IMR-90 (cell line): ENCODE measurements at regions not wholly inside any gene's neighbourhood (a gene's known extent, or its start where the extent isn't known, plus 50 kb on each side); places are given as distances from the start of the nearest gene placed in this dataset.
A peak's percentile ranks its signal among the peaks of the same experiment; 100 is the strongest.

ENCODE experiments used
- ATAC-seq: fragments of 200-7000 bp; cut with Tn5 transposase; 2 replicates; pipeline ENCODE4 v1.9.1; 2020; ENCODE audit warnings: low read depth, mild to moderate bottlenecking, moderate library complexity
- BruUV-seq: library from RNA; stranded (reverse); fragments of 400-500 nt; replicated peaks from 2 replicates; lab custom pipeline; 2021; lab: Mats Ljungman, UMichigan
- CTCF ChIA-PET: fragments of 300-600 bp; formaldehyde crosslinking; extraction: SDS; loops from one replicate; lab custom pipeline; 2021; ENCODE audit warnings: antibody characterized with exemption; lab: Yijun Ruan, JAX
- POLR2A ChIA-PET: fragments of 300-600 bp; sonication (Branson Sonifier 250); formaldehyde crosslinking; loops from one replicate; lab custom pipeline; 2022; ENCODE audit warnings: antibody characterized with exemption; ENCODE audit not compliant: unreplicated experiment; lab: Charles Lee
- DNase-seq: peaks from one replicate; pipeline ENCODE4 v3.0.0; 2013
- H2AFZ ChIP-seq: replicated peaks from 2 replicates; pipeline ENCODE3; 2013; ENCODE audit warnings: low read length, mild to moderate bottlenecking; ENCODE audit not compliant: poor library complexity
- H2AK5ac ChIP-seq: 2 replicates; pipeline ENCODE4 v1.6.1; 2013; ENCODE audit warnings: low read depth, low read length, inconsistent platforms
- H2AK9ac ChIP-seq: replicated peaks from 2 replicates; pipeline ENCODE3; 2013; ENCODE audit warnings: mild to moderate bottlenecking, low read depth, low read length, moderate library complexity; ENCODE audit not compliant: poor library complexity
- H2BK120ac ChIP-seq: 2 replicates; pipeline ENCODE4 v1.6.1; 2013; ENCODE audit warnings: low read depth, low read length, inconsistent platforms
- H2BK15ac ChIP-seq: 3 replicates; pipeline ENCODE4 v1.6.1; 2013; ENCODE audit warnings: low read depth, low read length, inconsistent platforms
- H2BK20ac ChIP-seq: 2 replicates; pipeline ENCODE4 v1.6.1; 2013; ENCODE audit warnings: low read depth, mild to moderate bottlenecking, inconsistent platforms, low read length, moderate library complexity
- H2BK5ac ChIP-seq: 2 replicates; pipeline ENCODE4 v1.6.1; 2013; ENCODE audit warnings: mild to moderate bottlenecking, low read depth, low read length, inconsistent platforms; ENCODE audit not compliant: poor library complexity, severe bottlenecking
- H3K14ac ChIP-seq: replicated peaks from 2 replicates; pipeline ENCODE4 v1.6.1; 2013; ENCODE audit warnings: low read depth, low read length, inconsistent platforms
- H3K18ac ChIP-seq: 2 replicates; pipeline ENCODE4 v1.6.1; 2013; ENCODE audit warnings: low read depth, low read length, control low read depth
- H3K23ac ChIP-seq: 2 replicates; pipeline ENCODE4 v1.6.1; 2013; ENCODE audit warnings: low read depth, low read length, inconsistent platforms
- H3K27ac ChIP-seq: 2 replicates; pipeline ENCODE4 v1.5.1; 2013; ENCODE audit warnings: mild to moderate bottlenecking, control low read depth, low read length; ENCODE audit not compliant: insufficient read depth
- H3K27me3 ChIP-seq: 2 replicates; pipeline ENCODE4 v1.6.1; 2013; ENCODE audit warnings: low read length; ENCODE audit not compliant: control insufficient read depth, insufficient read depth
- H3K36me3 ChIP-seq: 2 replicates; pipeline ENCODE4 v1.6.1; 2013; ENCODE audit warnings: low read length, mixed read lengths; ENCODE audit not compliant: control insufficient read depth, insufficient read depth
- H3K4ac ChIP-seq: 2 replicates; pipeline ENCODE4 v1.6.1; 2013; ENCODE audit warnings: low read depth, low read length, inconsistent platforms
- H3K4me1 ChIP-seq: 2 replicates; pipeline ENCODE4 v1.6.1; 2013; ENCODE audit warnings: low read length, mixed read lengths; ENCODE audit not compliant: control insufficient read depth, insufficient read depth
- H3K4me2 ChIP-seq: 2 replicates; pipeline ENCODE4 v1.6.1; 2013; ENCODE audit warnings: low read depth, mild to moderate bottlenecking, control low read depth, low read length, moderate library complexity
- H3K4me3 ChIP-seq: 2 replicates; pipeline ENCODE4 v1.5.1; 2013; ENCODE audit warnings: low read depth, mild to moderate bottlenecking, control low read depth, low read length, moderate library complexity; ENCODE audit not compliant: insufficient read depth
- H3K56ac ChIP-seq: 2 replicates; pipeline ENCODE4 v1.6.1; 2013; ENCODE audit warnings: low read length, inconsistent platforms; ENCODE audit not compliant: insufficient read depth; ENCODE audit errors: extremely low read depth
- H3K79me1 ChIP-seq, 2 experiments: 2 replicates each; pipeline ENCODE4 v1.6.1; 2013; ENCODE audit warnings: low read length in 2 of 2, inconsistent platforms in 1 of 2, low read depth in 1 of 2
- H3K9ac ChIP-seq: 2 replicates; pipeline ENCODE4 v1.6.1; 2013; ENCODE audit warnings: low read depth, low read length, control low read depth
- H3K9me1 ChIP-seq: 2 replicates; pipeline ENCODE4 v1.6.1; 2013; ENCODE audit warnings: low read length, inconsistent platforms; ENCODE audit not compliant: insufficient read depth
- H3K9me3 ChIP-seq: 2 replicates; pipeline ENCODE4 v1.6.1; 2013; ENCODE audit warnings: low read length; ENCODE audit not compliant: control insufficient read depth, insufficient read depth
- H4K20me1 ChIP-seq: 2 replicates; pipeline ENCODE4 v1.6.1; 2013; ENCODE audit warnings: low read length, inconsistent platforms; ENCODE audit not compliant: insufficient read depth
- H4K5ac ChIP-seq: 2 replicates; pipeline ENCODE4 v1.6.1; 2013; ENCODE audit warnings: mild to moderate bottlenecking, low read depth, low read length, control low read depth
- H4K8ac ChIP-seq, 2 experiments: 2 replicates each; pipeline ENCODE4 v1.6.1; 2013; ENCODE audit warnings: low read depth in 2 of 2, low read length in 2 of 2, control low read depth in 1 of 2, inconsistent platforms in 1 of 2
- H4K91ac ChIP-seq: 2 replicates; pipeline ENCODE4 v1.6.1; 2013; ENCODE audit warnings: low read depth, low read length, inconsistent platforms; ENCODE audit not compliant: insufficient read depth
- FOS ChIP-seq: fragments of 150-350 bp; IDR thresholded peaks from 2 replicates; pipeline ENCODE4 v1.6.1; 2016; ENCODE audit warnings: low read depth, low read length
- NFE2L2 ChIP-seq: fragments of 150-350 bp; IDR thresholded peaks from 2 replicates; pipeline ENCODE4 v1.6.1; 2016; ENCODE audit warnings: low read depth, mild to moderate bottlenecking, low read length
- POLR2A ChIP-seq: IDR thresholded peaks from 2 replicates; pipeline ENCODE4 v1.6.1; 2012; ENCODE audit warnings: mild to moderate bottlenecking, low read depth, low read length
- WGBS, 2 experiments: methylation state at CpG; one replicate each; pipeline versions ENCODE4 v1.1.5 to v1.1.7; 2013; ENCODE audit warnings: missing lambda C conversion rate in 2 of 2; ENCODE audit not compliant: insufficient read length in 1 of 2; ENCODE audit errors: extremely low coverage in 2 of 2; 5-methylcytosine and 5-hydroxymethylcytosine counted together
- dilution Hi-C: fragments of 300-500 bp; cut with HindIII; formaldehyde crosslinking; loops from one replicate; pipeline ENCODE4 v1.14.3; 2018; ENCODE audit warnings: low sequenced_read_pairs; ENCODE audit not compliant: unreplicated experiment
- in situ Hi-C: fragments of 300-500 bp; cut with MboI; formaldehyde crosslinking; loops from 3 replicates; pipeline ENCODE4 v1.14.3; 2019; ENCODE audit warnings: low sequenced_read_pairs, inconsistent platforms, mixed read lengths
- intact Hi-C: fragments of 100-400 bp; cut with micrococcal nuclease; formaldehyde crosslinking; loops from 2 replicates; pipeline ENCODE4 v1.10.0; 2022

DNA sequence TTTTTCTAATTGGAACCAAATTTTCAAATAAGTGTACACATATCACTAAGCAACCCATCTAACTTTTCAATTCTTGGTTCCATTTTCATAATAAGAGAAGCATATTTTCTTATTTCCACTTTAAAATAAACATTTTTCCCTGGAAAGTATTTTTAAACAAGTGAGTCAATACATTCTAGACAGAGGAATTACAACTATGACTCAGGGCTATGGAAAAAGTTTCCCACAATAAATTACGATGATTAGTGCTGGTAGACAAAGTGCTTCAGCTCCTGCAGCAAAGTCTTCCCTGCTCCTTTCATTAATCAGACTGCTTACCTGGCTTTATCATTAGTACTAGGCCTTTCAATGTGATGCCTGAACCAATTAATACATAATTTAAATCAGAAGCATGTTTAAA lies 322.5 kb downstream of the HACE1 start:
- no peaks in the 10 kb centered on the region for H3K27me3 ChIP-seq
- no peak overlapping the region for H3K18ac ChIP-seq
- no peak overlapping the region for H4K91ac ChIP-seq
- no peaks in the 10 kb centered on the region for H3K36me3 ChIP-seq
- DNase-seq: peak; percentile 69
- no peak overlapping the region for H2BK20ac ChIP-seq
- no peak overlapping the region for H3K27ac ChIP-seq
- H4K8ac ChIP-seq: no peak overlapping the region
- CTCF ChIA-PET: interaction anchor here (1.3 kb wide), 1 partner anchor 12 kb away, joined by 3 read pairs; no protein-coding TSS in a partner anchor
- no peak overlapping the region for H2BK15ac ChIP-seq
- peak; percentile 65 for TF ChIP-seq NFE2L2
- peak; percentile 86 for TF ChIP-seq FOS
- TF ChIP-seq POLR2A: no peak
- no peak overlapping the region for H3K56ac ChIP-seq
- WGBS, 2 experiments: no CpG with 5 or more reads among the region's 1 CpG
- POLR2A ChIA-PET: no interaction called here
- ATAC-seq: peak; percentile 81
- H3K9ac ChIP-seq: no peak overlapping the region
- no peaks in the 10 kb centered on the region for H3K79me1 ChIP-seq
- H3K4ac ChIP-seq: no peak overlapping the region
- in situ Hi-C loops (no loop called here), intact Hi-C loops (no loop called here), dilution Hi-C loops (no loop called here)
- H2AK5ac ChIP-seq: no peak overlapping the region
- H3K4me3 ChIP-seq: no peak overlapping the region
- no peak overlapping the region for H4K5ac ChIP-seq
- H2AFZ ChIP-seq: no peak overlapping the region
- no TSS peak for BruUV-seq
- H3K4me1 ChIP-seq: no peaks in the 10 kb centered on the region; the same call in 1 of the 2 replicates
- no peak overlapping the region for H3K14ac ChIP-seq
- no peaks in the 10 kb centered on the region for H3K9me1 ChIP-seq
- H3K4me2 ChIP-seq: no peak overlapping the region; the same call in 1 of the 2 replicates
- no peak overlapping the region for H2BK120ac ChIP-seq
- no peaks in the 10 kb centered on the region for H3K9me3 ChIP-seq
- no peak overlapping the region for H2BK5ac ChIP-seq
- no peak overlapping the region for H2AK9ac ChIP-seq
- no peaks in the 10 kb centered on the region for H4K20me1 ChIP-seq
- H3K23ac ChIP-seq: no peak overlapping the region
